HG02763 (cell line): ENCODE measurements at regions not wholly inside any gene's neighbourhood (a gene's known extent, or its start where the extent isn't known, plus 50 kb on each side); places are given as distances from the start of the nearest gene placed in this dataset.

Source experiments
- ATAC-seq: cut with Tn5 transposase; IDR thresholded peaks from one replicate; pipeline ENCODE4 v1.9.1; 2021; ENCODE audit warnings: mild to moderate bottlenecking, moderate library complexity; ENCODE audit not compliant: unreplicated experiment

GRCh38 chr13:107079423-107080049, 511.6 kb upstream of the ARGLU1 start:
- no peak for ATAC-seq

GRCh38 chr13:107078229-107078765, 510.4 kb upstream of the ARGLU1 start:
- no peak for ATAC-seq

- no peak for ATAC-seq
Measured at GRCh38 chr13:107076801-107077200, 508.9 kb upstream of the ARGLU1 start.

GRCh38 chr13:107075576-107075975, 507.6 kb upstream of the ARGLU1 start:
- no peak for ATAC-seq

GRCh38 chr13:107070792-107071191, 502.9 kb upstream of the ARGLU1 start:
- ATAC-seq: no peak

- no peak for ATAC-seq
Measured at GRCh38 chr13:107069108-107069776, 501.3 kb upstream of the ARGLU1 start.

GRCh38 chr13:107067381-107067780, 499.4 kb upstream of the ARGLU1 start:
- no peak for ATAC-seq

- no peak for ATAC-seq
Measured at GRCh38 chr13:107066355-107066754, 498.4 kb upstream of the ARGLU1 start.

GRCh38 chr13:107065036-107065435, 497.1 kb upstream of the ARGLU1 start:
- no peak for ATAC-seq

GRCh38 chr13:107057028-107057631, 489.2 kb upstream of the ARGLU1 start:
- no peak for ATAC-seq

GRCh38 chr13:107043021-107043956, 475.4 kb upstream of the ARGLU1 start:
- no peak for ATAC-seq

- ATAC-seq: no peak
Measured at GRCh38 chr13:107035778-107036177, 467.8 kb upstream of the ARGLU1 start.

GRCh38 chr13:107035186-107035585, 467.2 kb upstream of the ARGLU1 start:
- ATAC-seq: no peak

GRCh38 chr13:107034236-107034872, 466.4 kb upstream of the ARGLU1 start:
- ATAC-seq: no peak

- no peak for ATAC-seq
Measured at GRCh38 chr13:107031716-107032115, 463.8 kb upstream of the ARGLU1 start.

- no peak for ATAC-seq
Measured at GRCh38 chr13:107028751-107029150, 460.8 kb upstream of the ARGLU1 start.

- no peak for ATAC-seq
Measured at GRCh38 chr13:107025991-107026390, 458.1 kb upstream of the ARGLU1 start.

- no peak for ATAC-seq
Measured at GRCh38 chr13:107023335-107023734, 455.4 kb upstream of the ARGLU1 start.

- ATAC-seq: no peak
Measured at GRCh38 chr13:107020393-107020792, 452.5 kb upstream of the ARGLU1 start.

- ATAC-seq: no peak
Measured at GRCh38 chr13:107018285-107018684, 450.3 kb upstream of the ARGLU1 start.
